ENCODE measurements at regions not wholly inside any gene's neighbourhood (a gene's known extent, or its start where the extent isn't known, plus 50 kb on each side); places are given as distances from the start of the nearest gene placed in this dataset.

- TF ChIP-seq POLR2A (IDR thresholded peaks at IDR 0.05; ENCODE audit: low read length) (no peak), GATA1 (IDR thresholded peaks at IDR 0.05; ENCODE audit: low read depth, low read length) (no peak)
Measured at GRCh38 chr2:83561592-83561991, 897.5 kb downstream of the SUCLG1 start.
